Upper lobe of right lung (tissue), 1 donor: ENCODE measurements at regions not wholly inside any gene's neighbourhood (a gene's known extent, or its start where the extent isn't known, plus 50 kb on each side); places are given as distances from the start of the nearest gene placed in this dataset.

Source experiments
- ATAC-seq: fragments of 200-7000 bp; cut with Tn5 transposase; one replicate; pipeline ENCODE4 v1.9.1; 2020; ENCODE audit warnings: mild to moderate bottlenecking, moderate library complexity
- DNase-seq: peaks from one replicate; pipeline ENCODE4 v3.0.0-alpha.2; 2020
- H3K27ac ChIP-seq: fragments of 200-600 bp; one replicate; pipeline ENCODE4 v1.8.0; 2022
- H3K27me3 ChIP-seq: fragments of 200-600 bp; one replicate; pipeline ENCODE4 v1.8.0; 2022; ENCODE audit warnings: mild to moderate bottlenecking
- H3K36me3 ChIP-seq: fragments of 200-600 bp; one replicate; pipeline ENCODE4 v1.8.0; 2022
- H3K4me1 ChIP-seq: fragments of 200-600 bp; one replicate; pipeline ENCODE4 v1.8.0; 2022
- H3K4me3 ChIP-seq: fragments of 200-600 bp; one replicate; pipeline ENCODE4 v1.8.0; 2022; ENCODE audit warnings: mild to moderate bottlenecking
- H3K9me3 ChIP-seq: fragments of 200-600 bp; one replicate; pipeline ENCODE4 v1.8.0; 2022
- CTCF ChIP-seq: fragments of 200-600 bp; IDR thresholded peaks from one replicate; pipeline ENCODE4 v1.8.0; 2022; ENCODE audit warnings: antibody characterized with exemption
- intact Hi-C: fragments of 100-400 bp; cut with DNase I; formaldehyde crosslinking; loops from one replicate; pipeline ENCODE4 v1.11.0; 2022
- donor health status: DM: no; HTN: yes; CAD: no; lungs with severe emphysema.

GRCh38 chr5:21212026-21212425 lies 1224.0 kb upstream of the CDH18 start:
- no peak overlapping the region for H3K27ac ChIP-seq
- DNase-seq (no peak), ATAC-seq (no peak)
- intact Hi-C loops, result no loop called here
- no peaks in the 10 kb centered on the region for H3K27me3 ChIP-seq
- H3K4me3 ChIP-seq, result no peak overlapping the region
- no peaks in the 10 kb centered on the region for H3K4me1 ChIP-seq
- H3K36me3 ChIP-seq, result no peaks in the 10 kb centered on the region
- TF ChIP-seq CTCF, result no peak
- H3K9me3 ChIP-seq, result no peaks in the 10 kb centered on the region

GRCh38 chr5:21209409-21209808 lies 1221.4 kb upstream of the CDH18 start:
- Histone ChIP-seq H3K27ac (no peak overlapping the region), H3K27me3 (no peaks in the 10 kb centered on the region), H3K36me3 (no peaks in the 10 kb centered on the region), H3K4me1 (no peaks in the 10 kb centered on the region), H3K9me3 (no peaks in the 10 kb centered on the region), H3K4me3 (no peak overlapping the region)
- no peak for TF ChIP-seq CTCF
- intact Hi-C loops, result no loop called here
- DNase-seq (no peak), ATAC-seq (no peak)

GRCh38 chr5:21199087-21199486 lies 1211.1 kb upstream of the CDH18 start:
- DNase-seq, result no peak
- no peak overlapping the region for H3K27ac ChIP-seq
- no peaks in the 10 kb centered on the region for H3K4me1 ChIP-seq
- TF ChIP-seq CTCF, result no peak
- no peaks in the 10 kb centered on the region for H3K9me3 ChIP-seq
- H3K4me3 ChIP-seq, result no peak overlapping the region
- no peaks in the 10 kb centered on the region for H3K36me3 ChIP-seq
- H3K27me3 ChIP-seq, result no peaks in the 10 kb centered on the region
- no peak for ATAC-seq
- intact Hi-C loops, result no loop called here

GRCh38 chr5:21195145-21195544 lies 1207.1 kb upstream of the CDH18 start:
- intact Hi-C loops, result no loop called here
- Histone ChIP-seq H3K36me3 (no peaks in the 10 kb centered on the region), H3K4me1 (no peaks in the 10 kb centered on the region), H3K9me3 (no peaks in the 10 kb centered on the region), H3K4me3 (no peak overlapping the region), H3K27me3 (no peaks in the 10 kb centered on the region), H3K27ac (no peak overlapping the region)
- DNase-seq, result no peak
- no peak for ATAC-seq
- TF ChIP-seq CTCF, result no peak

GRCh38 chr5:21185536-21185935 lies 1197.5 kb upstream of the CDH18 start:
- Histone ChIP-seq H3K36me3 (no peaks in the 10 kb centered on the region), H3K9me3 (no peaks in the 10 kb centered on the region), H3K27me3 (no peaks in the 10 kb centered on the region), H3K27ac (no peak overlapping the region), H3K4me1 (no peaks in the 10 kb centered on the region), H3K4me3 (no peak overlapping the region)
- no peak for ATAC-seq
- no peak for TF ChIP-seq CTCF
- no peak for DNase-seq
- intact Hi-C loops, result no loop called here

- H3K27ac ChIP-seq, result no peak overlapping the region
- intact Hi-C loops, result no loop called here
- no peak for TF ChIP-seq CTCF
- H3K27me3 ChIP-seq, result no peaks in the 10 kb centered on the region
- no peak overlapping the region for H3K4me3 ChIP-seq
- H3K4me1 ChIP-seq, result no peaks in the 10 kb centered on the region
- DNase-seq, result no peak
- ATAC-seq, result no peak
- no peaks in the 10 kb centered on the region for H3K9me3 ChIP-seq
- no peaks in the 10 kb centered on the region for H3K36me3 ChIP-seq
Measured at GRCh38 chr5:21184581-21184980, 1196.6 kb upstream of the CDH18 start.
